DND-41 (cell line): ENCODE measurements at regions not wholly inside any gene's neighbourhood (a gene's known extent, or its start where the extent isn't known, plus 50 kb on each side); places are given as distances from the start of the nearest gene placed in this dataset.

Experiments
- ATAC-seq: fragments of 200-7000 bp; cut with Tn5 transposase; 3 replicates; pipeline ENCODE4 v1.9.1; 2021; ENCODE audit warnings: low read depth; ENCODE audit not compliant: insufficient read depth
- DNase-seq: peaks from one replicate; pipeline ENCODE4 v3.0.0-alpha.2; 2020
- H2AFZ ChIP-seq: 2 replicates; pipeline ENCODE4 v1.6.0; 2012; ENCODE audit warnings: low read depth, low read length
- H3K27ac ChIP-seq: 2 replicates; pipeline ENCODE4 v1.5.1; 2012; ENCODE audit warnings: low read length, inconsistent platforms
- H3K27me3 ChIP-seq: fragments of 200-600 bp; sonication (generic); 2 replicates; pipeline ENCODE4 v1.6.0; 2012; ENCODE audit warnings: low read length, mild to moderate bottlenecking, inconsistent platforms; ENCODE audit not compliant: insufficient read depth, poor library complexity
- H3K36me3 ChIP-seq: 2 replicates; pipeline ENCODE4 v1.5.1; 2012; ENCODE audit warnings: low read length, inconsistent platforms; ENCODE audit not compliant: insufficient read depth
- H3K4me1 ChIP-seq: 2 replicates; pipeline ENCODE4 v1.5.1; 2012; ENCODE audit warnings: mild to moderate bottlenecking, low read length; ENCODE audit not compliant: insufficient read depth
- H3K4me2 ChIP-seq: 2 replicates; pipeline ENCODE4 v1.6.0; 2012; ENCODE audit warnings: mild to moderate bottlenecking, moderate library complexity, low read length, inconsistent platforms; ENCODE audit not compliant: insufficient read depth
- H3K4me3 ChIP-seq, 2 experiments: fragments of 200-600 bp in 1 of 2; shearing (Covaris generic) in 1 of 2; 2 replicates each; pipeline ENCODE4 v1.5.1; 2012 to 2016; ENCODE audit warnings: inconsistent platforms in 2 of 2, low read length in 2 of 2, mild to moderate bottlenecking in 2 of 2, low read depth in 1 of 2, moderate library complexity in 1 of 2
- H3K79me2 ChIP-seq: 2 replicates; pipeline ENCODE4 v1.6.0; 2012; ENCODE audit warnings: low read length, inconsistent platforms; ENCODE audit not compliant: insufficient read depth
- H3K9ac ChIP-seq: 2 replicates; pipeline ENCODE4 v1.6.0; 2012; ENCODE audit warnings: low read depth, mild to moderate bottlenecking, inconsistent platforms, low read length, moderate library complexity
- H3K9me3 ChIP-seq: 2 replicates; pipeline ENCODE4 v1.5.1; 2012; ENCODE audit warnings: low read length, moderate library complexity, mild to moderate bottlenecking, inconsistent platforms; ENCODE audit not compliant: insufficient read depth, severe bottlenecking
- H4K20me1 ChIP-seq: 2 replicates; pipeline ENCODE4 v1.6.0; 2012; ENCODE audit warnings: low read length; ENCODE audit not compliant: insufficient read depth
- CTCF ChIP-seq: IDR thresholded peaks from 2 replicates; pipeline ENCODE4 v1.5.1; 2012; ENCODE audit warnings: borderline replicate concordance, low read length, moderate library complexity, mild to moderate bottlenecking; ENCODE audit not compliant: poor library complexity, severe bottlenecking; ENCODE audit errors: extremely low read depth
- EZH2 ChIP-seq: IDR thresholded peaks from 3 replicates; pipeline ENCODE4 v1.6.1; 2012; ENCODE audit warnings: borderline replicate concordance, low read depth, mild to moderate bottlenecking, moderate library complexity, low read length, inconsistent platforms; ENCODE audit not compliant: severe bottlenecking

GRCh38 chr18:73577365-73577764 is 570.3 kb downstream of the FBXO15 start:
- no peak overlapping the region for H3K4me3 ChIP-seq
- no peaks in the 10 kb centered on the region for H3K36me3 ChIP-seq
- H2AFZ ChIP-seq: no peak overlapping the region
- no peaks in the 10 kb centered on the region for H3K4me1 ChIP-seq
- H3K27me3 ChIP-seq: no peaks in the 10 kb centered on the region
- TF ChIP-seq CTCF: no peak
- H3K79me2 ChIP-seq: no peaks in the 10 kb centered on the region
- H4K20me1 ChIP-seq: no peaks in the 10 kb centered on the region
- no peak overlapping the region for H3K9ac ChIP-seq
- H3K4me2 ChIP-seq: no peak overlapping the region
- no peaks in the 10 kb centered on the region for H3K9me3 ChIP-seq
- DNase-seq: no peak
- ATAC-seq: no peak
- no peak overlapping the region for H3K27ac ChIP-seq

GRCh38 chr18:73563901-73564472 is 583.6 kb downstream of the FBXO15 start:
- H3K4me1 ChIP-seq: no peaks in the 10 kb centered on the region
- ATAC-seq: no peak
- no peaks in the 10 kb centered on the region for H3K9me3 ChIP-seq
- no peak for TF ChIP-seq CTCF
- TF ChIP-seq EZH2: no peak
- no peak overlapping the region for H3K9ac ChIP-seq
- H3K27ac ChIP-seq: no peak overlapping the region
- no peak overlapping the region for H2AFZ ChIP-seq
- no peaks in the 10 kb centered on the region for H3K27me3 ChIP-seq
- no peaks in the 10 kb centered on the region for H3K36me3 ChIP-seq
- H4K20me1 ChIP-seq: no peaks in the 10 kb centered on the region
- H3K79me2 ChIP-seq: no peaks in the 10 kb centered on the region
- no peak for DNase-seq
- no peak overlapping the region for H3K4me3 ChIP-seq
- H3K4me2 ChIP-seq: no peak overlapping the region

- no peak overlapping the region for H3K9ac ChIP-seq
- H3K27ac ChIP-seq: no peak overlapping the region
- H3K4me2 ChIP-seq: no peak overlapping the region
Observed at GRCh38 chr18:73563345-73563744, 584.3 kb downstream of the FBXO15 start.

More at GRCh38 chr18:73563345-73563744, 584.3 kb downstream of the FBXO15 start:
- Histone ChIP-seq H3K4me1 (no peaks in the 10 kb centered on the region), H3K4me3 (no peak overlapping the region), H2AFZ (no peak overlapping the region), H3K9me3 (no peaks in the 10 kb centered on the region), H3K79me2 (no peaks in the 10 kb centered on the region), H3K36me3 (no peaks in the 10 kb centered on the region), H4K20me1 (no peaks in the 10 kb centered on the region), H3K27me3 (no peaks in the 10 kb centered on the region)
- ATAC-seq (no peak), DNase-seq (no peak)
- no peak for TF ChIP-seq EZH2
- no peak for TF ChIP-seq CTCF
